DND-41 (cell line): ENCODE measurements at regions not wholly inside any gene's neighbourhood (a gene's known extent, or its start where the extent isn't known, plus 50 kb on each side); places are given as distances from the start of the nearest gene placed in this dataset.

Source experiments
- EZH2 ChIP-seq: IDR thresholded peaks from 3 replicates; pipeline ENCODE4 v1.6.1; 2012; ENCODE audit warnings: borderline replicate concordance, low read depth, mild to moderate bottlenecking, moderate library complexity, low read length, inconsistent platforms; ENCODE audit not compliant: severe bottlenecking
- TF ChIP-seq, protein P1 (sequence below): IDR thresholded peaks from 2 replicates; pipeline ENCODE4 v1.5.1; 2012; ENCODE audit warnings: borderline replicate concordance, low read length, moderate library complexity, mild to moderate bottlenecking; ENCODE audit not compliant: poor library complexity, severe bottlenecking; ENCODE audit errors: extremely low read depth

DNA sequence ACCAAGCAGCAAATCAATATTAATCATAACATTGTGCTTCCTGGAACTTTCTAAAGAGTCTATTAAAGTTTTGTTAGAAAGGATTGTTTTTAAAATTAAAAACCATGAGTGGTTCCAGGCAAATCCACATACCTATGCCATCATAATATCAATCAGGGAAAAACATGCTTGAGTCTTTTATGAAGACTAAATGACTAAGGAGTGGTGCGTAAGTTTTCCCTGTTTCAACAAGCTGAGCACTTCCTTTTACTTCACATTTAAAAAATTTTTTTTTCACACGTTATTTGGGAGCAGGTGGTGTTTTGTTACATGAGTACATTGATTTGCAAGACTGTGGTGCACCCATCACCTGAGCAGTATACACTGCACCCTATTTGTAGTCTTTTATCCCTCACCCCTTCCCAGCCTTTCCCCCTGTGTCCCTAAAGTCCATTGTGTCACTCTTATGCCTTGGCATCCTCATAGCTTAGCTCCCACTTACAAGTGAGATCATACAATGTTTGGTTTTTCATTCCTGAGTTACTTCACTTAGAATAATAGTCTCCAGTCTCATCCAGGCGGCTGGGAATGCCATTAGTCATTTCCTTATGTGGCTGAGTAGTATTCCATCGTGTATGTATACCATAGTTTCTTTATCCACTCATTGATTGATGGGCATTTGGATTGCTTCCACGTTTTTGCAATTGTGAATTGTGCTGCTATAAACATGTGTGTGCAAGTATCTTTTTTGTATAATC is 1190.3 kb upstream of the RAG2 start:
- TF ChIP-seq, protein P1, sequence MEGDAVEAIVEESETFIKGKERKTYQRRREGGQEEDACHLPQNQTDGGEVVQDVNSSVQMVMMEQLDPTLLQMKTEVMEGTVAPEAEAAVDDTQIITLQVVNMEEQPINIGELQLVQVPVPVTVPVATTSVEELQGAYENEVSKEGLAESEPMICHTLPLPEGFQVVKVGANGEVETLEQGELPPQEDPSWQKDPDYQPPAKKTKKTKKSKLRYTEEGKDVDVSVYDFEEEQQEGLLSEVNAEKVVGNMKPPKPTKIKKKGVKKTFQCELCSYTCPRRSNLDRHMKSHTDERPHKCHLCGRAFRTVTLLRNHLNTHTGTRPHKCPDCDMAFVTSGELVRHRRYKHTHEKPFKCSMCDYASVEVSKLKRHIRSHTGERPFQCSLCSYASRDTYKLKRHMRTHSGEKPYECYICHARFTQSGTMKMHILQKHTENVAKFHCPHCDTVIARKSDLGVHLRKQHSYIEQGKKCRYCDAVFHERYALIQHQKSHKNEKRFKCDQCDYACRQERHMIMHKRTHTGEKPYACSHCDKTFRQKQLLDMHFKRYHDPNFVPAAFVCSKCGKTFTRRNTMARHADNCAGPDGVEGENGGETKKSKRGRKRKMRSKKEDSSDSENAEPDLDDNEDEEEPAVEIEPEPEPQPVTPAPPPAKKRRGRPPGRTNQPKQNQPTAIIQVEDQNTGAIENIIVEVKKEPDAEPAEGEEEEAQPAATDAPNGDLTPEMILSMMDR, result no peak
- no peak for TF ChIP-seq EZH2
